HG03378 (cell line): ENCODE measurements at regions not wholly inside any gene's neighbourhood (a gene's known extent, or its start where the extent isn't known, plus 50 kb on each side); places are given as distances from the start of the nearest gene placed in this dataset.

Source experiments
- ATAC-seq: cut with Tn5 transposase; IDR thresholded peaks from one replicate; pipeline ENCODE4 v1.9.1; 2021; ENCODE audit warnings: mild to moderate bottlenecking, moderate library complexity; ENCODE audit not compliant: unreplicated experiment

DNA sequence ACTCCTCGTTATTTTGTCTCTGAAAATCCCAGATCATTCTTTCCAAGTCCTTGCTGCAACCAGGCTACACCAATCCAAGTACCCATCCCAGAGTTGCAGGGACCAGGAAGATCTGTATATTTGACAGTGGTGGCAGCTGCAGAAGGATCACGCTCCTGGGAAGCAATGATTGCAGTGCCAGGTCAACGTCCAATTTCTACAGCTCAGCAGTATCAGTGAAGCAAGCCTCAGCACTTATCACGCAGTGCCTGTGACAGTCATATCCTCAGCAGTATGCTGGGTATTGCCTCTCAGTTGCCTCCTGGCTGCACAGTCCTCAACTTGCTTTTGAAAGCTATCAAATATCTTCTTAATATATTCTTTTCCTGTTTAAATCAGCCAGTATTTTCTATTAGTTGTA lies 66.7 kb downstream of the BARHL2 start:
- ATAC-seq: no peak

DNA sequence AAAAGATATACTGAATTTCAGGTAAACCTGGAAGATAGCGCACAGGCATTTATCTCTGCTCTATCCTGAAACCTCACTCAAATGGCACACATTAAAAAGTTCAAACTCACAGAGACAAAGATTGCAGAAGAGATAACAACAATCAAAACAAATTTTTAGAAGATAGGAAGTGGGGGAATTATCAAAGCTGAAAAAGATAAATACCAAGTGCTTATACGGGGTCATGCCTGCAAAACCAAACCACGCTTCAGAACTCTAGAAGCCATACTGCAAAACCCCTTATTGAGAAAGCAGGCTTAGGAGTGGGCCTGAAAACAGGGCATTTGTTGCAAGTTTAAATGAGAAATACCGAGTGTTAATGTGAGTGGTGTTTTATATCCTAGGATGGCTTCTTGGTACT lies 76.8 kb downstream of the BARHL2 start:
- ATAC-seq: no peak

DNA sequence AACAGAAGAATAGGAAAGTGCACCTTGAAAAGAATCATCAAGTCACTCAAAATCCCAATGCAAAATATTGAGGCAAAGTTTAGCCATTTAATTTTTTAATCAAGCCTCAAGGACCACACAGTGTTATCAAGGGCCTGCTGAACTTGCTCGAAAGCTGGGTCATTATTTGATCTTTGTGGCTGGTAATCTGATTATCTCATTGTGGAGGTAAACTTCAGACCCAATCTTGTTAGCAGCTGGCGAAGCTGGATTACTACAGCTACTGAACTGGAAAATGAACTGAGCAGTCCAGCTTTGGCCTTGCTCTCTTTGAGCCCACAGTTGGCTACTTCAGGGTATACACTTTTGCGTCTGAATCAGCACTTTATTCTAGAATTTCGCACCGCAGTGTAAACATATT lies 94.4 kb downstream of the BARHL2 start:
- ATAC-seq: no peak

DNA sequence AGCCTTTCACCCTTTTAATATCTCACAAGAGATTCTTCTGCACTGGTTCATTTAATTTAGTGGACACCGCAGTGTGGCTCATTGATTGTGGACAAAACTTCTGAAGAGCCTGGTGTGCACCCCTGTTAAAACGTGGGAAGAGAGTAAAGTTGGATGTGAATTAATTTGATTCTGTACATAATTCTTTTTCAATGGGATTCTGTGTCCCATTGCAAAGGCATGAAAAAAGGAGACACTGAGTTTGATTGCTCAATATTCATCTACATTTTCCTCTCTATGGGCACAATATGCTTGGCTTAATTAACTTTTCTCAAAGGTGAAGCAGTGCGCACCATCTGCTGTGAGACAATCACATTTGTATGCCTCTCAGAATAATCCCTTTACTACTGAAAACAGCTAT lies 95.1 kb downstream of the BARHL2 start:
- no peak for ATAC-seq

DNA sequence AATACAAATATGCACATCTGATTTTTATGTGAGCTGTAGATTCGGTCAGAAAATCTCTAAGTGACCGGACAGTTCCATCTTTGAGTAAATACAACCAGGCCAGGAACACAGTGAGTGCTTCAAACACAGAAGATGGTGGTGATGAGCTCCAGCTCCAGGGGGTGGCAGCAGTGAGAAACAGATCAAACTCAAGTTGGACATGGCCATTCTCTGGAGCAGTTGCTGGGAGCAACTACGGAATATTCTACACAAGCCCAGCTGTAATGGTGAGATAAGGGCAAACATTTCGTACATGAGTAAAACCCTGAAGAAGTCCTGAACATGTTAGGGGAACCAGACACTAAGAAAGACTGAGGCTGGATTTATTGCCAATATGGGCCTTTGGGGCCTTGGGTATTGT lies 100.7 kb downstream of the BARHL2 start:
- ATAC-seq: no peak

DNA sequence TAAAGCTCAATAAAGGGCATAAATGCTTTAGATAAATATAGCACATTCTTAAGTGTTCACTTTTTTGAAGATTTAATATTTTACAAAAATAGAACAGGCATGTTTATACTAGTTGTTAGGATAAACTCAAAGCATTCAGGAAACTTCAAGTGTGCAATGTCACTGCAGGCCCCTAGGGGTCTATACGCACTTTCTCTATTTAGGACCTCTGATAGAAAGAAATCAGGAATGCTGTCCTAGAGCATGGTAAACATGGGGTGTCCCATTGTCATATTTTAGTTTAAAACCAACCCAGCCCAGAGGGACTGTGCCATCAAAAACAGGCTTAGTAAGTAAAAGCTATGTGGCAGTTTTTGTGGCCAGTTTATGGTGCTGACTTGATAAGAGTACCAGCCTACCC lies 102.2 kb downstream of the BARHL2 start:
- no peak for ATAC-seq

DNA sequence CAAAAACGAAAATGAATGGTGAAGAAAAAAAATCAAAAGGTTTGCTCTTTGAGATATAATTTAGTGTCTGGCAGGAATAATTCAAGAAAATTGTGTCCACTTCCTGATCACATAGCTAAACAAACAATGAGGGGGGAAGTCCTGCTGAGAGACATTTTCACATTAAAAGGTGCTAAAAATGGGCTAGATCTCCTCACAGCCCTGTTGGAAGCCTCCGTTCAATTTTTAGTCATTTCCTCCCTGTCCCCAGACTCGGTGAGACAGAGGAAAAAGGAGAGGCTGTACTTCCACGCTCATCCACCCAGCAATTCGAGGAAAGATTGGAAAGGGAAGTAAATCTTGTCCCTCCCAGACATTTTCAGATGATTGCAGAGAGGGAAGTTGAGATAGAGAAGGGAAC lies 103.7 kb downstream of the BARHL2 start:
- ATAC-seq: no peak

DNA sequence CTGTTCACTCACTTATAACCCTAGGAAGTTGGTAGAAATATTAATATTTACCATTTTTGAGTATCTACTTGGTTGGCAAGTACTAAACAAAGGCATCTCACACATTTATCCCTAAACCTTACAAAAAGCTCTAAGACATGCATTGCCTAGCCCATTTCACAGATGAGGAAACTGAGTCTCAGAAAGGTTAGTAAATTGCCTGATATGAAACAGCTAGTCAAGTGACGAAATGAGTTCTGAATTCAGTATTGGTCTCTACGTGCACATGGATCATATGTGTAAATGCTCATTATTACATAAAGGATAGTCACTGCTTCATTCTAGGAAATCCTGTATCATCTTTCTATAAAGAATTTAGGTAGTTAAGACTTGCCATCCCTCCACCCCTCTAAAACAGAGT lies 105.1 kb downstream of the BARHL2 start:
- no peak for ATAC-seq

DNA sequence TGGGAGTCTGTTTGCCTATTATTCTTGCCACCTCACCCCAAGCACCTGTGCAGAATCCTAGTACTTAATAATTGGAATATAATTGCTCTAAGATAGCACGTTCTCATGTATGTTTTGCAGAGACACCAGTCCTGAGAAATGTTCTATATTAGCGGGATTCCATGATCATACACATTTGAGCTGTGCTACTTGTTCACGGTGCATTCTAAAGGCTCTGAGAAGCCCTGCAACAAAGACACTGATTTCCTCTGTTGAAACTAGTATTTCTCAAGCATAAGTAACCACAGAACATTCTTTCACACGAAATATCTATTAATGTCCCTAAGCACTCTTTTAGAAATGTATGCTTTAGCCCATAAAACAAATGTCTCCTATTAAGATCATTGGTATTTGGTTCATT lies 109.4 kb downstream of the BARHL2 start:
- no peak for ATAC-seq

DNA sequence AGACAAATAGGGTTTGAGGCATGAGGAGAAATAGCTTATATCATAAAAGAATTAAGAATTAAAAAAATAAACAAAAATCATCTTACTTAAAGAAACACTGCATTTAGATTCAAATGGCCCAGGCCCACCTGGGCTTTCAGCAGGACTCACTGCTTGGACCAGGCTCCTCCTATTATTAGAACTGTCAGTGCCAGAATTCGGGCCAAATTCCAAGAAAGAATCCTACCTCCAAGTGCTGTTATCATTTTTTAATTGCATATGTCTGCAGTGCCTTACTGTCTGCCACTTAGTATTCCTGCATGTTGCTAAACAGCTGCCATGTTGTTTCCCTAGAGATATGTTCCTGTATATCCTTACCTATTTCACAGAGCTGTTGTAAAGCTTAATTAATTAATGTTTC lies 112.0 kb downstream of the BARHL2 start:
- ATAC-seq: no peak

DNA sequence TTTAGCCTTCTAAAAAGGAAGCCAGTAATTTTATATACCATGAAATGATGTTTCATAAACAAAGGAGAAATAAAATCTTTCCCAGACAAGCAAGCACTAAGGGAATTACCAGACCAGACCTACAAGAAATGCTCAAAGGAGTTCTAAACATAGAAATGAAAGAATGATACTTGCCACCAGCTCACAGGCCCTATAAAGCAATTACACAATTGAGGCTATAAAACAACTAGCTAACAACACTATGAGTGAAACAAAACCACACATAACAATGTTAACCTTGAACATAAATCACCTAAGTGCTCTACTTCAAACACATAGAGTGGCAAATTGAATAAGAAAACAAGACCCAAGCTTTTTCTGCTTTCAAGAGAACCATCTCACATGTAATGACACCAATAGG lies 123.8 kb downstream of the BARHL2 start:
- no peak for ATAC-seq

DNA sequence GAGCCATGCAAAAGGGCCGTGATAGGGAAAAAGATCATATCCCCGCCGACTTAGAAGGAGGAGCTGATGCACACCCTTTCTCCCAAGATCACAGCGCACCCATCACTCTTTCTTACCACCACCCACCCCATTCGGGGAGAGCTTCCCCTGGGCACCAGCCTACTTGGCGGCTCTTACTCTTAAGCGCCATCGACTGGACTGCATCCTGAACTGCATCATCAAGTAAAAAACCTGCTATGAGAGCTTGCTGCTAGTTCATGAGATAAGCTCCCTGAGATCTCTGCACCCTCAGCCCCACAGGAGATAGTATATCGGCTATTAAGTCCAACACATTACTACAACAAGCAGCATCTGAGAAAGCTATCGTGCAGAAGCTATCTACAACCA lies 125.1 kb downstream of the BARHL2 start:
- no peak for ATAC-seq

DNA sequence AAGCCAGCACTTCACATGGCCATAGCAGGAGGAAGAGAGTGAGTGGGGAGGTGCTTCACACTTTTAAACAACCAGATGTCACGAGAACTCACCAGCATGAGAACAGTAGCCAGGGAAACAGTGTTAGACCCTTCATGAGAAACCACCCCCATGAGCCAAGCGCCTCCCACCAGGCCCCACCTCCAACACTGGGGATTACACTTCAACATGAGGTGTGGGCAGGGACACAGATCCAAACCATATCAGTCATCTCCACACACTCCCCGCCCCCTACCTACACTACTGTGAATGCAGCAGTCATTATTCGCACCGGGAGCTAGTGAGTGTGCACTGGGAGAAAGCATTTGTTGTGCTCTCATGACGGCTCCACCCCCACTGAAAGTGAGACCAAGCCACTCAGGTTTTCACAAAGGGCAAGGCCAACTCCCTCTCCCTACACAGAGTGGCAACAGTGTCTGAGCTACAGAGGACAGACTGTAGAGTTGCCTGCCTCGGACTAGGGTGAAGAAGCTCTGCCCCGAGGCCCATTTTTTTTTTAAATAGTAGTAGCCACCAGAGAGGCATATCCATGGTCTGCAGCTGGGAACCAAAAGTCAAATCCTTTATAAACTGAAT lies 125.6 kb downstream of the BARHL2 start:
- ATAC-seq: no peak

DNA sequence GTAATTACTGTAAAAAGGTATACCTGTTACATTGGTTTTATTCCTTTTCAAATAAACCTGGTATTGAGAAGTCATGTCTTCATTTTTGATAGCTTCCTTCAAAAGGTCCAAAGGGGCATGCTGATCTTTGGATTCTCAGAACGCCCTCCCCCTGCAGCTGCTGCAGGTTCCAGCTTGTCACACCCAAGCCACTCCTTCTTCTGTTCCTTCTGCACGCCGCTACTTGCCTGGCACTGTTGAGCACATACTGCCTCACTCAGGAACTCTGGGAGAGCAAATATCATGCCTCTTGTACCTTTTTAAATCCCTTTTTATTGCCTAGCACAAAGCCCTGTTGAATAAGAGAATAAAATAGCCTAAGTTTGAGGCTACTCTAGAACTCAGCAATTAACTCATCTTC lies 136.9 kb downstream of the BARHL2 start:
- no peak for ATAC-seq

DNA sequence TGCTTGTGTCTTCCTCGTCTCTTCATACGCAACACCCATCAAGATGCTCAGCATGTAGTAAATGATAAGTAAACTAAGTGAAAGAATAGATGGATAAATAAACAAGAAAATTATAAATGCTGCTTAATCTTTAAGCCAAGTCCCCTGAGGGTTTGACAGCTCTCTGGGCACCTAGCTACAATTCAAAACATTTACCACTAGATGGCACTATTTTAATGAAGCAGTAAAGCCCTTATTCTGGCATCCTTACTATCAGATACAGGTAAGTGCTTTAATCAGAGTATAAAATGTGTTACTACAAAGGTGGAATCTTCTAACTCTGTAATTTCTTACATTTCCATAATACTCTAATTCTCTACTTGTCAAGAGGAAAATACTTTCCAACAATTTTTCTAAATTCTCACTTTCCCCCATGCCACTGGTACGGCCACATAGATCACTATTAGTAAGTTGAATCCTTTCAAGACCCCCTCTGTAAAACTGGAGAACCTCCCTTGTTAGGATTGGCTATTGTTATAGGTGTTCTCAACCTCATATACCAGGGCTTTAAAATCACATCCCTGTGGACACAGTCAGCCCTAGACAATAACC lies 137.8 kb downstream of the BARHL2 start:
- ATAC-seq: peak; percentile 74

DNA sequence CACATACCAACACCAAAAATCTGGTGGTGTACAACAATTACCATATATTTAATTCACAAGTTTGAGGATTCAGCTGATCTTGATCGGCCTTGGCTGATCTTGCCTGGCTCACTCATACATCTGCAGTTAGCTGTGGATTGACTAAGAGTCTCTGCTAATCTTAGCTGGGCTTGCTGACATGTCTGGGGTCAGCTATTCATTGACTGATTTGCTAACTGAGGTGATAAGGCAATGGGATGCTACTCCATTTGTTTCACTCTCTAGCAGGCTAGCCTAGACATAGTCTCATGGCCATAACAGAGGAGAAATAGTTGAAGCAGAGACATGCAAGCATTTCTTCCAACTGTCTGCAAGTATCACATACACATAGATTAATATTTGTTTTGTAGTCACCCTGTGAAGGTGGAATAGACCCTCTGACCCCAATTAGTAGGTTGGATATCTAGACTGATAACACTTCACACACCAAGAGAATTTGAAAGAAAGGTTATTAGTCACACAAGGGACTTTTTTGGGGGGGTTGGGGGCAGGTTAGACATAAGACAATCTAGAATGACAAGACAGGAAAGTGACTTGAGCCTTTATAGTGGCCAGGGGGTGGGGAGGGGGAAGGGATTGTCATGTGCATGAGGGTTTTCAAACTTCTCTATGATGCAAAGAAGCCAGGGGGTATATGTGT lies 142.3 kb downstream of the BARHL2 start:
- no peak for ATAC-seq

DNA sequence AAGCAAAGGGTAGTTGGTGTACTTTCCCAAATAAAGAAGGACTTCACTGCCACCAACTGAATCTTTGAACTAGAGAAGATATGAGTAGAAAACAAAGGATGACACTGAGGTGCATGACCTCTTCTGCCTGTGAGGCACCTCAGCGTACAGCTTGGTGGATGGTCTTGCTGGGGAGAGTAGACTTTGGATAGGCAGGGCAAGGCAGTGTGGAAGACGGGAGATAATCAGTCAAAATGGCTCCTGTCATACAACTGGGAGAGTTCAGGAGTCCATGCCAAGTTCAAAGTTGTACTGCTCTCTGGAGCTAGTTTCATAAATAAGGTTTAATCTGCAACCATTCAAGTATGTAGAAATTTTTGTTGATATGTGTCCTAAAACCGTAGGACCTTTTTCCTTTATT lies 143.4 kb downstream of the BARHL2 start:
- no peak for ATAC-seq

DNA sequence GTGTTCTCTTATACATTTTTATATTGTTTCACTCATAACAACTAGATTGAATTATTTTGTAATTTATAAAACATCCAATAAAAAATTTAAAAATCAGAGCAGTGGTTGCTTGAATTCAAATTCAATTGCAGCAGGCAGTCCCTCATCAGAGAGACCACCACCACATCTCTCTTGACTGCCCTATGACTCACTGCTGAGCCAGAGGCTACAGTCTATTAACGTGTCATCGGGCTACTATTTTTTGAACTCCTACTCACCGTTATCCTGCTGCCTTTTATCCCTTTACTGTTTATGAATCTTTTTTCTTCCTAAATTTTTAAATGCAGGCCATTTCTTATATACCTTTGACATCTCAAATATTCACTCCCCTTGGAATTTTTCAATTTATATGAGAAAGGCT lies 144.7 kb downstream of the BARHL2 start:
- ATAC-seq: no peak

DNA sequence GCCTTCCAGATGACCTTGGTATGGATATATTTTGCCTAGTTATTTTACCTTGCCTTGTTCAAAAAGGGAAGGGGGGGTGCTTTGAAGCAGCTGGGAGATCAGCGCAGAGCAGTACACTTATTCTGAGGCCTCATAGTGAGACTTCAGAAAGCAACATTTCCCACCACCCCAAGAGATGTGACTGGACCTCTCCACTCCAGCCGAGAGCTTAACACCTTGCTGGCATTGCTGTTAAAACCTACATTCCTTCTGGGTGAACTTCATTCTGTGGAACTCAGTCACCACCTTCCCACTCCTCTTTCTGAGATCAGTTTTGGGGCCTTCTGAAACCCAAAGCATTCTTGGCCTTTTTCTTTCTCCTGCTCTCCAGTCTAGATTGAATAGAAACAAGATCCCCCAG lies 148.7 kb downstream of the BARHL2 start:
- no peak for ATAC-seq

DNA sequence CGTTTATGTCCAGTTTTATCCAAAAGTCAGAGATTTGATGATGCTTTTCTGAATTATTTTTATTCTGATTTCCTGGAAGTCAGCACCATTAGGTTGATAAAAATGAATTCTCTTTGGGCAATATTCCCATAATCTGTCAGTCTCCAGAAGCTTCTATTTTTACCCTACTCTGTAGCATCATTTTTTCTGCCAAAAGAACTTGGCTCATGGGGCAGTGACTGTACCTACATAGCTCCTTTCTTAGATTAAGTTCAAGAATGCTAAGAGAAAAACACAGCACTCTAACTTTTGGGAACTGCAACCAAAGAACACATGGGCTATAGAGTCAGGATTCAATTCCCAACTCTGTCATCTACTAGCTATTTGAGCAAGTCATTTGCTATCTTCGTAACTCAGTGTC lies 152.9 kb downstream of the BARHL2 start:
- no peak for ATAC-seq

DNA sequence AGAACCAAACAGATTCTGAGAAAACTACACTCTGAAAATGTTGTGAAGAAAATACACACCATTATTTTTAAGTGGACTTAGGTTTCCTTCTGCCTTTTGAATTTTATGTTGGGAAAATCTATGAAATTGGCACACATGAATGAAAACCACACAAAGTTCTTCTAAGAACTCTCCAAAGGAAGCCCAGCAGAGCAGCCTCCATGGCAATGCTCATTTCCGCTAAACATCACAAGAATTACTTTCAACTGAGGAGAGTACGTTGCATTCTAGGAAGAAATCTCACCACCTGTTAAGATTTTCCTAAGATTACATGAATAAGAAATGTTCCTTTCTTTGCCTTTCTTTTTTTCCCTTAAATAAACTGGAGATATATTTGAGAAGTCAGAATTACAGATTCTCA lies 154.2 kb downstream of the BARHL2 start:
- ATAC-seq: no peak

DNA sequence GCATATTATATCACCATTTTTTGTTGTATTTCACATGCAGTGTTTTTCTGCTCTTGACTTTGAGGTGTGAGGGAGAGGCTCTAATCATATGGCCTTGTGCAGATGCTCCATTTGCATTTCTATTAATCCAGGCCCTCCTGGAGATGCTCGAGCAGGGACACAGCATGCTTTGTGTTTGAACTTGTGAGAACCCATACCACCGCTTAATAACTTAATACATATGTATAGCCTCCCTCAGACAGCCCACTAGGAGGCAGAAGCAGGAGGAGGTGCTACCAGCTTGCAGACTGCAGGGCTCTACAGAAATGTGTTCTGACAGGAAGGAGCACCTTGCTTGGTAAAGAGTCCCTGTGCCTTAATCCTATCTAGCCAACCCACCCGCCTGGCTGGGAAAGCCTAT lies 155.2 kb downstream of the BARHL2 start:
- no peak for ATAC-seq
